Left lobe of liver (tissue), 2 donors: ENCODE measurements at regions not wholly inside any gene's neighbourhood (a gene's known extent, or its start where the extent isn't known, plus 50 kb on each side); places are given as distances from the start of the nearest gene placed in this dataset.

Experiments
- ATAC-seq: fragments of 200-7000 bp; cut with Tn5 transposase; one replicate; pipeline ENCODE4 v1.9.1; 2020; ENCODE audit warnings: mild to moderate bottlenecking, moderate library complexity
- DNase-seq: peaks from one replicate; pipeline ENCODE4 v3.0.0-alpha.2; 2020; ENCODE audit warnings: low spot score
- donor health status: DM: no; HTN: no; CAD: no; lungs with moderate emphysema.
- donor health status: DM: no; HTN: yes; CAD: no.

DNA sequence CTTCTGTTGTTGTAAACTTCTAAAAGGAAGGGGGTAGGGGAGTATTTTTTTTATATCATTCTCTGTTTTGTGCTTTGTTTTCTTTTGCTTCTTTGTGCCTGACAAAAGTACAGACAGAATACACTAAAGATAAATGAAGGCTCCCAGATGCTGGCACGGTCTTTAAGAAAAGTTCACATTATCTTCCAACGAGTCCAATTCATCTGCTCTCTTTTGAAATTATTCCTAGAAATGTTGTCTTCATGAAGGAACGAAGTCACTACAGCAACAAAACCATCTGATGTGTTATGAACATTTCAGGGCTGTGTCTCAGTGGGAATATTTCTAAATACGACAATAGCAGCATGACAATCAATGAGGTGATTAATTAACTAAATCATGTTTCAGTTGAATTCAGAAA, 813.8 kb upstream of the HTR2C start:
- no peak for ATAC-seq
- no peak for DNase-seq

DNA sequence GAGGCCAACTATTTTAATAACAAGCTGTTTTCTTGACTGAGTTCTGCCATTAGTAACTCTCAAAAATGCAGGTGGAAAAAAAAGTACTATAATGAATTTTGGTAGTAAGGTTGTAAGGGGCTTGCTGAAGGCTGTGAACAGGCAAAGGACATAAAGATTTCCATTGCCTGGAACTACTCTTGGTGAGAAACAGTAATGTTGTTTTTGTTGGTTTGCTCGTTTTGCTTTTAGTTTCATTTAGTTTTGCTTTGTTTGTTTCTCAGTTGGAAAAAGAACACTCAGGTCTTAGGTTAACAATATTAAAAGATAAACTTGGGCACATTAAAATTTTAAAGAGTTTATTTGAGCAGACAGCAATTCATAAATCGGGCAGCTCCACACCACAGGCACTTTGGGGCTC, 824.5 kb upstream of the HTR2C start:
- no peak for DNase-seq
- ATAC-seq = no peak

DNA sequence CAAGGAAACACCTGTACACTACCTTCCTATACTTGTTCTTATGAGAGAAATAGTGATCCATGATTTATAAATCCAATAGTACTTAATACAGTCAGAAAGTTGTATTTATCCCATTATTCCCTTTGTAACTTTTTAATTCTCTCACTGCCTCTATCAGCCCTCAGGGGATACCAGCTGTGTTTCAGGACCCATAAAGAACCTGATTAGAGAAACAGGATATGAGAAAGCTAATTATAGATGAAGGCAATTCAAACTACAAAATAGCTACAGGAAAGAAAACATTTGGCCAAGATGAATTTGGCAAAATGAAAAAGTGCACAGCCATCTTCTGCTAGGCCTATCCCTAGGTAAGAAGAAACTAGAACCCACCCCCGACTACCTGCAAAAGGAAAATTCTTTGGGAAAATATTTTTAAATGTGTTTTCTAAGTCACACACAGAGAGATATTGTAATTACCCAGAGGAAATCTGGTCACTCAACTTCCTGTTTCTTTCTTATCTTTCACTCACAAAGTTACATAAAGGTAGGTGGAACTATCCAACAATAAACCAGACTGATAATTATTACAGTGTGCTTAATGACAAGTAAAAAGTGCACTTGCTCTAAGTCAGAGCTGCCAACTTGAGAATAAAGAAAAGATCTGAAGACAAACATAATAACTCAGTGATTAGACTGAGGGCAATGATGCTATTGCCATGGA, 836.5 kb upstream of the HTR2C start:
- no peak for ATAC-seq
- no peak for DNase-seq

DNA sequence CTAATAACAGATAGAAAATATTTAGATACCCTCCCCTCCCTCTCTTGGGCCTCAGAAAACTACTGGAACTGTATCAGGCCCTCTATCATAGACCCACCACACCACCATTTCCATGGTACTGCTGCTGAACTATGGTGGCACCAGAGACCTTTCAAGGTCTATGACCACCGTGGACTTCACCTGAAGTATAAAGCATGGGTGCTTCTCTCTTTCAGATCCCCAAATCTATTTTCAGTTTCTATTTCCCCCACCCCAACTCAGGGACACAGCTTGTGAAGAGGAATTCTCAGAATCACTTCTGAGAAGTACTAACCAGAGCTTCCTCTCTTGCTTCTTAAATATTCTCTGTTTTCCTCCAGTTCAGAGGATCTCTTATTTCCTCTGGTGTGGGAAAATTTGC, 840.8 kb upstream of the HTR2C start:
- ATAC-seq (no peak), DNase-seq (no peak)

DNA sequence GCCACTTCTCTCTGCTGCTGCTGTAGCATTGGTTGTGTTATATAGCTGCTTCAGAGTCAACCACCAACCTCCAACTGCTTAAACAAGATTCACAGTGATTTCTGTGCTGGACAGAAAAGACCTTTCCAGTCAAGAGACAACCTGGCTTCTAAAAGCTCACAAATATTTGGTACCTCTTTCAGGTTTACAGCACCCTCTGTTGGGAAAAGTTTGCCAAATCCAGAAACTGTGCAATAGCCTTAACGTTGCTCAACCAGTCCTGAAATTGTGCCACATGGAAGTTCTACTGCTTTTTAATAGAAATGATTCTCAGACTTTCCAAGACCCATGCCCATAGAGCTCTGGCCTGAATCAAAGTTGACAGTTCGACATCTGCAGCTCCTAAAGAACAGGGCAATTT, 842.1 kb upstream of the HTR2C start:
- ATAC-seq (no peak), DNase-seq (no peak)

DNA sequence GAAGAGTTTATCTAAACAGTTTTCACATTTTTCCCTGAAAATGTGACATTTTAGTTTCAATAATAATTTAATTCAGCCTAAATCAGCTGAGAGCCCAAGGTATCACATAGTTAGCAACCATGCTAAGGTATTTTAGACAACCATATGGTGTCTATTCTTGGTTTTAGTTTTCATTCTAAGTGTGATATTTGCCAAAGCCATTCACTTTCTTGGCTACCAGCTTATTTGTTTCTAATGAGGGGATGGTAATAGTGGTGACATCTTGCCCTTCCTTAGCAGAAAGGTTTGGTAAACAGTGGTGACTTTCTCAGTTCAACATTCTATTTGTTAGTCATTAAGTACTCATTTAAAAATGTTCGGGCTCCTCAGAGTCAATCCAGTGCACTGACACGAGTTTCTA, 854.9 kb upstream of the HTR2C start:
- no peak for DNase-seq
- ATAC-seq = no peak

DNA sequence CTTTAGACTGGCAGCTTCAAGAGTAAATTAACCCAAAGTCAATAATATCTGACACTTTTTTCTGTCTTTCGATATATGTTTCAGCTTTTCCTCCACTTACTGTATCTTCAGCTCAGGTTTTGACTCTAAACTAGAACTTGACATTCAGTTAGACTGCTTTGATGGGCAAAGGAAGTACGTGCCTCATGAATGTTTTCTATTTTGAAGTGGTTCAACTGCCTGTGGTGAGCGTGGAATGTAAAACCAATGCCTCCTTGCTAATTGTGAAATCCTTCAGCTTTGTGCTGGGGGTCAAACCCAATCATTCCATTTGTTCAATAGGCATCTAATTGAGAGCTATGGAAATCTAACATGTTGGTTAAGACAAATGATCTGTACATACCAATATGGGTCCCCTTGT, 857.0 kb upstream of the HTR2C start:
- ATAC-seq = no peak
- no peak for DNase-seq

DNA sequence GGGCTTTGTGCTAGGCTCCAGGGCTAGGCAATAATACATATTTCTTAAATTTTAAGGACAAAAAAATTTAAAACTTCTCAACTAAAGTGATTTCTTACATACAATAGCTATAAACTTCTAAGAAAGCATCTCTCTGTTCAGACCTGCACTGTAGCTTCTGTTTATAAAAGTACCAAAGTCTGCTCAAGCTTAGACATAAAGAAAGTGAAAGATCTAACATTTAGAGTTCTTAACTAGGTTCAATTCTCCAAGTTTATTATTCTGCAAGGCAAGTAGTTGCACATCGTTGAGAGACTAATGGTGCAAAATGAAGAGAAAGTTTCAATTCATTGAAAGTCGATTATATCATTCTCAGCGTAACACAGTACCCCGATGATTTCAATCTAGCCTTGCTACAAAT, 857.4 kb upstream of the HTR2C start:
- ATAC-seq (no peak), DNase-seq (no peak)

DNA sequence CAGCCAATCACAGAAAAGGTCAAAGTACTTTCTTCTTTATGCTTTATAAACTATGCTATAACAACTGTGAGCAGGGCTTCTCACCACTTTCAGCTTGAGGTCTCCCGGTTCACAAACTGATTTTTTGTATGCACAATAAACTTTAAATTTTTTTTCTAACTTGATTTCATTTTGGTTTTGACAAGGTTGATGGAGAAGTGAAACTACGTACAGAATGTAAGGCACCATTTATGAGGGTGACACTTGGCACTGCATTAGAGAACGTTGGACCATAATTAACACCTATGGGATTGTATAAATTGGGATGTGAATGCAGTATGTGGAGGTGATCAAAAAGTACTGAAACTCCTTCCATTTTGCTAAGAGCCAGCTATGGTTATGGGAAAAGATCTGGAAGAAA, 857.9 kb upstream of the HTR2C start:
- ATAC-seq (no peak), DNase-seq (no peak)

DNA sequence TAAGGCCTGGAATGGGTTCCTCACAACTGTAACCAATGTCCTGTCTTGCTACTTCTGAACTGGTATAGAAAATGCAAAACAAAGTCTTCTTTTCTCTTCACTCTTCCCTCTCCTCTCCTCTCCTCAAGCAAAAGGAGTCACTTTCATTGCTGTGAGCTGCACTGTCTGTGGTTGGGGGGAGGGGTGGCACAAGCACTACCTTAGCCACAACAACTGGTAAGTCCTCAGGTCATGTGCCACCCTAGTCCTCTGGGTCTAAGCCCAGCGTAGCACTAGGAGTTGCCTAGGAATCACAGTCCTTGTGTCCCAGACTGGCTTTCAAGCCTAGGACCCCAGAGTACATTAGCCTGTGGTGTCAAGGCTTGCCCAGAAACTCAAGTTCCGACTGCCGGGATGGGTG, 859.3 kb upstream of the AMOT start:
- DNase-seq = no peak
- no peak for ATAC-seq

DNA sequence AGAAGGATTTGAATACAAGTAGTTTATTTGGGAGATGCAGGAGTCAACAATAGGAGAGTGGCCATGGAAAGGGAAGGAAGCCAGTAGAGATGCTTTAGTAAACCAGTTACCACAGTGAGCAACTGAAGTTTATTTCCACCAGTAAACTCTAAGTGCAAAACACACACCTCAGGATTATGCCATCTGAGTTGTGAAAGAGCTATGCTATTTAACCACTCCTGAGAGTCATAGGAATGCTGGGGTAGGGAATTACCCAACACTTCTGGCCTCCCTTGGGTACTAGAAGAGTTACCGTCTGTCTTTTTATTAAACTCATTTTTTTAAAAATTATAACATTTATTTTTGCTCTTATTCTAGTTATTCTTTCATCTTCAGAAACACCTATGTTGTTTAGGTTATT, 834.6 kb upstream of the AMOT start:
- DNase-seq (no peak), ATAC-seq (no peak)

DNA sequence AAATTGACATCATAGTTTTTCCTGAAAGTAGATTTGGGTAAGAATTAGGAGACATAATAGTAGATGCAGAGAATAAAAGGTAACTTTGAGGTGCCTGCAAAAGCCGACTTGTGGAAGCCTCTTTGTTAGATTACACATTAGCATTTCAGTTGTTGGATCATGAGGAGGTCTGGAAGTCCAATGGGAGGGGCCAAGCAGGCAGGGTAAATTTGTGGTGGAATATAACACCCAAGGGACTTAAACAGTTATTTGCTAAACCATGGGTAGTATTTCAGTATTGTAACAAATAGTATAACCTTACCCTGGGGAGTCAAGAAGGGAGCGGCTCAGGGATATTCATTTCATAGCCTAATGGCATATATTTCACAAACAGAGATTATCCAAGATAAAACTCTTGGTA, 810.7 kb upstream of the AMOT start:
- DNase-seq (no peak), ATAC-seq (no peak)

DNA sequence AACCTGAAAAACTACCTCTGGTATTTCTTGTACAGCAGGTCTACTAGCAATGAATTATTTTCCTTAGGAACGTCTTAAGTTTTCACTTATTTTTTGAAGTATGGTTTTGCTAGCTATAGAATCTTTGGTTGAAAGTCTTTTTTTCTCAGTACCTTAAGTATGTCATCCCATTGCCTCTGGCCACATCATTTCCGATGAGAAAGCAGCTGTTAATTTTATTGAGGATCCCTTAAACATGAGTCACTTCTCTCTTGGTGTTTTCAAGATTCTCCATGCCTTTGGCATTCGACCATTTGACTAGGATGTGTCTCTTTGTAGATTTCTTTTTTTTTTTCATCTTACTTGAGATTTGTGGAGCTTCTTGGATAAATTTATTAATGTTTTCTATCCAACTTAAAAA, 803.8 kb upstream of the AMOT start:
- DNase-seq (no peak), ATAC-seq (no peak)

DNA sequence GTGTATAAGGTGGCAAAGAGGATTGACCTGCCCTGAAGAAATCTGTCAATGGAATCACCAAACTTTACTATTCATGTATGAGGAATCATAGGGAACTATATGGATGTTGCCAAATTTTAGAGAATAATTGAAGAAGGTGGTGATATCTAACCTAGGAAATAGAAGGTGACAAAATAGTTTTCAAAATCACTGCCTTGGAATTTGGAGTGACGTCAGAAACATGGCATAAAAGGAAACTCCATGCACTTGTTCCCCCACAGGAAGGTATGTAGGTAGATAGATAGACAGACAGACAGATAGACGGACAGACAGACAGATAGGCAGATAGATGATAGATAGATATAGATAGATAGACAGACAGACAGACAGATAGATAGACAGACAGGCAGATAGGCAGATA, 793.9 kb upstream of the AMOT start:
- DNase-seq = no peak
- no peak for ATAC-seq

DNA sequence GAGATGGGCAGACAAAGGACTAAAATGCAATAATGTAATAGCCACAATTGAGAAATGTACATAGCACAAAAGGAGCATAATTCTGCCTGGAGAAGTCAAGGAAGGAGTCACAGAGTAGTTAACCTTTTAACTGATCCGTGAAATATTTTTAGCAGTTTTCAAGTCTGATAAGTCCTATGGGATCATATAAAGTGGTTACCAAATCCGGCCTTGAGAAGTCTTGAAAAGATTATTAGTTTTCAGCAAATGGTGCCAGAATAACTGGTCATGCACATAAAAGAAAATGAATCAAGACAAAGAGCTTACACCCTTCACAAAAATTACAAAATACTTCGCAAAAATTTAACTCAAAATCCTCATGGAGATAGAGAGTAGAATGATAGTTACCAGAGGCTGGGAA, 788.7 kb upstream of the AMOT start:
- ATAC-seq = no peak
- DNase-seq = no peak

DNA sequence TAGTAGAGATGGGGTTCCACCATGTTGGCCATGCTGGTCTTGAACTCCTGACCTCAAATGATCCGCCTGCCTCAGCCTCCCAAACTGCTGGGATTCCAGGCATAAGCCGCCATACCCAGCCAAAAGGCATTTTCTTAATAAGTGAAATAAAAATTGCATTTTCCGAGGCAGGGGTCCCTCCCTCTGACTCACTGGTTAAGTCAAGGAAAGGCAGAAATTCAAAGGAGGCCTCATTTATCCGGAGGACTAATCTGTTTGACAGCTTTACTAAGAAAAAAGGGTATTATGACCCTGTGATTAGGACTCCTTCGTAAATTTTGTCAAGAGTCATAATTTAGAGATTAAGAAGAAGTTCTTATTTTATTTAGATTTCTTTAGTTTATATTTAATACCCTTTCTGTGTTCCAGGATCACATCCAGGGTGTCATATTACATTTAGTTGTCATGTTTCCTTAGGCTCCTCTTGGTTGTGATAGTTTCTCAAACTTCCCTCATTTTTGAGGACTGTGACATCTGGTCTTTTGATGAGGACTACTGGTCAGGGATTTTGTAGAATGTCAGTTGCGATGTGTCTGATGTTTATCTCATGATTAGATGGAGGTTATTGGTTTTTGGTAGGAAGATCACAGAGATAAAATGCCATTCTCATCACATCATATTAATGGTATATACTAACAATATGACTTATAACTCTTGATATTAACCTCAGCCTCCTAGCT, 753.7 kb upstream of the AMOT start:
- ATAC-seq (no peak), DNase-seq (no peak)

DNA sequence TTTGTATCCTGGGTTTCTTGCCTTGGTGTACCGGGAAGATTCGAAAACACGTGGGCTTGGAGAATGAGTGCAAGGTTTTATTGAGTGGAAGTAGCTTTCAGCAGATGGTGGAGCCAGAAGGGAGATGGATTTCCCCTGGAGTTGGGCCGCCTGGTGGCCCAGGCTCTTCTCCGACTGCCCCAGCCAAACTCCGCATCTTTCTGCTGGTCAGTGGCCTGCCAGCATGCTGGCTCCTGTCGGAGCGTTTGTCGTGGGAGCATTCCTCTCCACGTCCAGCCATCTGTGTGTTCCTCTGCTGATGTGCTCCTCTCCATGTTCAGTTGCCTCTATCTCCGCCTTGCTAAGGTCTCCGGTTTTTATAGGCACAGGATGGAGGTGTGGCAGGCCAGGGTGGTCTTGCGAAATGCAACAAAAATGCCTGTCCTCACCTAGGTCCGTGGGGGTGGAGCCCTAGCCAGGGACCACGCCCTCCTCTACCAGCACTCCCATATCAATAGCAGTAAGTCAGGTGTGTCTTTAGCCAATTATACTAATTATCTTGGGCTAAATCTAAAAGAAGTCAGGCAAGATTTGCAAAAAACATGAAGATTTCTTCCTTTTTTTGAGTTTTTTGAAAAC, 745.8 kb upstream of the AMOT start:
- no peak for ATAC-seq

DNA sequence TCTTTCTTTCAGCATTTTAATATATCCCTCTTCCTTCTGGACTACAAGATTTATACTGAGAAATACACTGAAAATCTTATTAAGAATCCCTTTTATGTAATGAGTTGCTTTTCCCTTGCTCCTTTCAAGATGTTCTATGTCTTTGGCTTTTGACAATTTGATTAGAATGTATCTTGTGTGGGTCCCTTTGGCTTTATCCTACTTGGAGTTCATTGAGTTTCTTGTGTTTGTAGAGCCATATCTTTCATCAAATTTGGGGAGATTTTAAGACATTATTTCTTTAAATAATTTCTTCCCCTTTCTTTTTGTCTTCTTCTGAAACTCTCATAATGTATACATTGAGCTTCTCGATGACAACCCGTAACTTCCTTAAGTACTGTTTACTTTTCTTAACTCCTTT, 739.9 kb upstream of the AMOT start:
- ATAC-seq (no peak), DNase-seq (no peak)

More for the DNA sequence above, 745.8 kb upstream of the AMOT start:
- no peak for DNase-seq

DNA sequence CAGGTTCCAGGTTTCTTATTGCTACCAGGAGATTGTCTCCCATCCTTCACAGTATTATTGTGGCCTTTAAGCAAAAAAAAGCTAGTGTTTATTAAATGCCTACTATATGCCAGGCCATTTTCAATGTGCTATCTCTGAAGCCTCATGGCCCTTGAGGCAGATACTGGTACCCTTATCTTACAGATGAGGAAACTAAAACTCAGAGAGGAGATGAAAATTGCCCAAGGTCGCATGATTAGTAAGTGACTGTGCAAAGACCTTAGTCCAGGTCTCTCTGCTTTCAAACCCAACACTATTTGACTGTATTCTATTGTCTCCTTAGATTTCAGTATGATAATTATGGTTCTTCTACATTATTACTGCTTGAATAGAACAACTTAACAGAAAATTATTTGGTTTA, 717.9 kb upstream of the AMOT start:
- DNase-seq = no peak
- no peak for ATAC-seq

DNA sequence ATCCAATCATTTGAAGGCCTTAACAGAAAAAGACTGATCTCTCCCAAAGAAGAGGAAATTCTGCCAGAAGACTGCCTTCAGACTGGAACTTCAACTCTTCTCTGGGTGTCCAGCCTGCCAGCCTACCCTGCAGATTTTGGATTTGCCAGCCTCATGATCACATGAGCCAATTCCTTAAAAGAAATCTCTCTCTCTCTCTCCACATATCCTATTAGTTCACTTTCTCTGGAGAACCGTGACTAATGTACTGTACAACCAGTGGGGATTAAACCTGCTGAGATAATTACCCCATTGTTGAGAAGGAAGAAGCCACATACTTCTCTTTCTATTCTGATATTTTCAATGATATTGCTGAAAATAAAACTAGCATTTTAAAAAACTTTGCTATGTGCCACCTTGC, 711.3 kb upstream of the AMOT start:
- DNase-seq = no peak
- no peak for ATAC-seq

DNA sequence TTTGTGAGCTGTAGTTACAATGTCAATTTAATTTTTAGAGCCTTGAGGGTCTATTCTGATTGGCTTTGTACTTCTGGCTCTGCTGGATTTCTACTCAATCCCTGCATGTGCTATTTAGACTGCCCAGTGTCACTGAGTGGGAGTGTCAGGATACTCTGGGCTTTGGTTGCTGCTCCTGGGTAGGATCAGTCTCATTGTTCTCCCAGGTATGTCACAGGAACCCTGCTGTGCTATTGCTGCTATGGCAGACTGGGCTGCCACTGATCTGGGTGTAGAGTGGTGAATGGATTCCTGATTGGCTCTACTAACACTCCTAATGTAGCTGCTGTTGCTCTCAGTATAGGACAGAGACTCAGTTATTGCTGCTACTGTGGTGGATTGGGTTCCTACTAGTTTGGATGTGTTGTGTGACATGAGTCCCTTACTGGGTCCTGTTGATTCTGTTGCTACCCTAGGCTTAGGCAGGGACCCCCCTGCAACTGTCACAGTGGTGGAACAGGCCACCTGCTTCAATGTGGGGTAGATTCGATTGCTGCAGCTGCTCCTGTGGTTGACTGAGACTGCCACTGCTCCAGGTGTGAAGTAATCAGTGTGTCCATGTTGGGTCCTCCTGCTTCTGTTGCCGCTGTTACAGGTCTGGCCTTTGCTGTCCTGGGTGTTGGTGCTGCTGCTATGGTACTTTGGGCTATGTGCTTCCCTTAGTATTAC, 707.8 kb upstream of the AMOT start:
- no peak for ATAC-seq
- no peak for DNase-seq

DNA sequence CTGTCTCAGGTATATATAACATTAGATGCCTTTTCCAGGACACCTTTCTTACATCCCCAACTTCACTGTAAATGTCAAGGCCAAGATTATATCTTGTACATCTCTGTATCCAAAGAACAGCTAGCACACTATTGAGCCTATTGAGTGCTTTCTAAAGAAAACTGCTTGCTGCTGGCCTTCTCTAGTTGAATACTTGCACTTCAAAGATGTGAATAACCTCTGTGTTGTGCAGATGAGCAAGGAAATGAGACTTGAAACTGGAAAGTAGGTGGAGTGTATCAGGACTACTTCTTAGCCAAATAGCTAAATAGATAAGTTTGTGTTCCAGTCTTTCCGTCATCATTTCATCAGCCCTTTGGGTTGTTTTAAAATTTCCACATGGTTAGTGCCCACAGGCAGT, 704.4 kb upstream of the AMOT start:
- no peak for DNase-seq
- no peak for ATAC-seq
